Spleen (tissue), 11 donors: ENCODE measurements at regions not wholly inside any gene's neighbourhood (a gene's known extent, or its start where the extent isn't known, plus 50 kb on each side); places are given as distances from the start of the nearest gene placed in this dataset.

Experiments
- DNase-seq: peaks from one replicate; pipeline ENCODE4 v3.0.0-alpha.2; 2020
- H3K27ac ChIP-seq, 8 donors: fragments of 200-600 bp; sonication (generic) in 7 of 8; 1 replicate in 4 of 8; 2 replicates in 4 of 8; pipeline versions ENCODE4 v1.5.0 to v1.8.0; 2016 to 2021; ENCODE audit warnings: inconsistent platforms in 4 of 8, mild to moderate bottlenecking in 4 of 8, moderate library complexity in 1 of 8
- H3K27me3 ChIP-seq, 7 donors: fragments of 200-600 bp; sonication (generic) in 6 of 7; replicated peaks in 1 of 7; 1 replicate in 4 of 7; 2 replicates in 3 of 7; pipeline versions ENCODE4 v1.5.0 to v1.8.0; 2016 to 2021; ENCODE audit warnings: inconsistent platforms in 3 of 7, mild to moderate bottlenecking in 1 of 7
- H3K36me3 ChIP-seq, 6 donors: fragments of 200-600 bp; sonication (generic) in 5 of 6; 1 replicate in 4 of 6; 2 replicates in 2 of 6; pipeline versions ENCODE4 v1.5.0 to v1.8.0; 2016 to 2021; ENCODE audit warnings: inconsistent platforms in 2 of 6
- H3K4me1 ChIP-seq, 6 donors: fragments of 200-600 bp; sonication (generic) in 5 of 6; 1 replicate in 3 of 6; 2 replicates in 3 of 6; pipeline versions ENCODE4 v1.5.0 to v1.8.0; 2016 to 2021; ENCODE audit warnings: inconsistent platforms in 3 of 6
- H3K4me3 ChIP-seq, 8 donors: fragments of 200-600 bp; sonication (generic) in 7 of 8; 1 replicate in 4 of 8; 2 replicates in 4 of 8; pipeline versions ENCODE4 v1.5.0 to v1.8.0; 2016 to 2021; ENCODE audit warnings: inconsistent platforms in 4 of 8, mild to moderate bottlenecking in 4 of 8, moderate library complexity in 2 of 8
- H3K9me3 ChIP-seq, 8 donors: fragments of 200-600 bp; sonication (generic) in 7 of 8; 1 replicate in 4 of 8; 2 replicates in 4 of 8; pipeline versions ENCODE4 v1.5.0 to v1.8.0; 2016 to 2021; ENCODE audit warnings: inconsistent platforms in 4 of 8
- CTCF ChIP-seq, 11 experiments: fragments of 200-600 bp in 7 of 11; fragments of 450-650 bp in 4 of 11; sonication (generic) in 4 of 11; IDR thresholded peaks in 8 of 11; conservative IDR thresholded peaks in 3 of 11; 1 replicate in 7 of 11; 2 replicates in 4 of 11; pipeline versions ENCODE4 v1.4.0 to v1.8.0; 2016 to 2021; ENCODE audit warnings: antibody characterized with exemption in 11 of 11, inconsistent platforms in 4 of 11, mild to moderate bottlenecking in 1 of 11
- POLR2A ChIP-seq, 3 donors: fragments of 450-650 bp; IDR thresholded peaks; one replicate each; pipeline ENCODE4 v1.5.1; 2017; ENCODE audit warnings: antibody characterized with exemption in 3 of 3, mild to moderate bottlenecking in 1 of 3
- POLR2AphosphoS5 ChIP-seq, 3 donors: sonication (generic); formaldehyde crosslinking; IDR thresholded peaks; one replicate each; pipeline ENCODE4 v1.5.1; 2017; ENCODE audit warnings: antibody characterized with exemption in 3 of 3
- whole genome bisulfite sequencing, 5 donors: extraction: QIAGEN DNeasy Blood & Tissue Kit in 3 of 5; methylation state at CpG; one replicate each; pipeline versions ENCODE4 v1.1.5 to v1.1.7; 2013 to 2018; 5-methylcytosine and 5-hydroxymethylcytosine counted together
- intact Hi-C: fragments of 100-400 bp; cut with DNase I; formaldehyde crosslinking; loops from one replicate; pipeline ENCODE4 v1.15.0; 2023; ENCODE audit warnings: low total_unique reads
- donor health status: healthy with polysubstance abuse.
- donor health status: DM: no; HTN: no; CAD: no; lungs with moderate emphysema.
- donor health status: DM: no; HTN: no; CAD: no.
- donor health status: Bipolar disorder and iron deficiency.
- donor health status: healthy.
- donor health status: DM: no; HTN: no; CAD: no.
- donor health status: DM: yes; HTN: yes; CAD: no.

GRCh38 chr4:136928957-136929411, 603.3 kb downstream of the PCDH18 start:
- DNase-seq = no peak
- H3K4me1 ChIP-seq = no peaks in the 10 kb centered on the region
- no peak overlapping the region for H3K4me3 ChIP-seq
- WGBS, 5 donors = 83 to 94% (median 87%) methylated on average over 3 to 16 of the region's 16 CpGs; no CpG with 5 or more reads in 1 of the 5 donors
- H3K36me3 ChIP-seq = no peaks in the 10 kb centered on the region
- intact Hi-C loops = no loop called here
- H3K27ac ChIP-seq = no peak overlapping the region
- H3K9me3 ChIP-seq = peaks cover 0 to 8% (median 2%) of the 10 kb centered on the region in 8 donors
- TF ChIP-seq POLR2A (IDR thresholded peaks at IDR 0.05) (no peak), CTCF (IDR thresholded peaks at IDR 0.05 in 8 of 11, conservative IDR thresholded peaks at IDR 0.05 in 3 of 11) (no peak), POLR2AphosphoS5 (IDR thresholded peaks at IDR 0.05) (no peak)
- H3K27me3 ChIP-seq = no peaks in the 10 kb centered on the region

GRCh38 chr4:136927172-136927571, 605.1 kb downstream of the PCDH18 start:
- intact Hi-C loops = no loop called here
- Histone ChIP-seq H3K9me3 (peaks cover 0 to 8% (median 2%) of the 10 kb centered on the region in 8 donors), H3K27me3 (no peaks in the 10 kb centered on the region), H3K4me3 (no peak overlapping the region), H3K27ac (no peak overlapping the region), H3K36me3 (no peaks in the 10 kb centered on the region), H3K4me1 (no peaks in the 10 kb centered on the region)
- TF ChIP-seq POLR2A (IDR thresholded peaks at IDR 0.05) (no peak), POLR2AphosphoS5 (IDR thresholded peaks at IDR 0.05) (no peak), CTCF (IDR thresholded peaks at IDR 0.05 in 8 of 11, conservative IDR thresholded peaks at IDR 0.05 in 3 of 11) (no peak)
- no peak for DNase-seq

GRCh38 chr4:136925203-136925602, 607.1 kb downstream of the PCDH18 start:
- no peaks in the 10 kb centered on the region for H3K36me3 ChIP-seq
- DNase-seq = no peak
- no peaks in the 10 kb centered on the region for H3K27me3 ChIP-seq
- intact Hi-C loops = no loop called here
- 78 to 91% (median 83%) methylated on average over 1 of the region's 1 CpG for WGBS, 5 donors
- no peaks in the 10 kb centered on the region for H3K4me1 ChIP-seq
- TF ChIP-seq CTCF (IDR thresholded peaks at IDR 0.05 in 8 of 11, conservative IDR thresholded peaks at IDR 0.05 in 3 of 11) (no peak), POLR2AphosphoS5 (IDR thresholded peaks at IDR 0.05) (no peak), POLR2A (IDR thresholded peaks at IDR 0.05) (no peak)
- peaks cover 0 to 8% (median 2%) of the 10 kb centered on the region in 8 donors for H3K9me3 ChIP-seq
- no peak overlapping the region for H3K4me3 ChIP-seq
- H3K27ac ChIP-seq = no peak overlapping the region

GRCh38 chr4:136922066-136922465, 610.2 kb downstream of the PCDH18 start:
- no peak overlapping the region for H3K27ac ChIP-seq
- no peaks in the 10 kb centered on the region for H3K27me3 ChIP-seq
- no peak for DNase-seq
- H3K36me3 ChIP-seq = no peaks in the 10 kb centered on the region
- peaks cover 0 to 9% (median 0%) of the 10 kb centered on the region in 8 donors for H3K9me3 ChIP-seq
- intact Hi-C loops = no loop called here
- TF ChIP-seq CTCF (IDR thresholded peaks at IDR 0.05 in 8 of 11, conservative IDR thresholded peaks at IDR 0.05 in 3 of 11) (no peak), POLR2A (IDR thresholded peaks at IDR 0.05) (no peak)
- no peaks in the 10 kb centered on the region for H3K4me1 ChIP-seq
- H3K4me3 ChIP-seq = no peak overlapping the region
